22Rv1 (cell line): ENCODE measurements at regions not wholly inside any gene's neighbourhood (a gene's known extent, or its start where the extent isn't known, plus 50 kb on each side); places are given as distances from the start of the nearest gene placed in this dataset.

Experiments
- CTCF ChIP-seq: fragments of 450-650 bp; IDR thresholded peaks from 2 replicates; pipeline ENCODE4 v1.5.1; 2017; ENCODE audit warnings: mild to moderate bottlenecking
- ZFX ChIP-seq: fragments of 450-650 bp; IDR thresholded peaks from 2 replicates; pipeline ENCODE4 v1.6.1; 2017; ENCODE audit warnings: antibody characterized with exemption, borderline replicate concordance

- TF ChIP-seq CTCF, result no peak
- no peak for TF ChIP-seq ZFX
These were observed 475.4 kb downstream of the AJAP1 start for GRCh38 chr1:5129746-5130355.
